Thoracic aorta (tissue), 2 donors: ENCODE measurements at regions not wholly inside any gene's neighbourhood (a gene's known extent, or its start where the extent isn't known, plus 50 kb on each side); places are given as distances from the start of the nearest gene placed in this dataset.
A peak's percentile ranks its signal among the peaks of the same experiment; 100 is the strongest.

Experiments used
- ATAC-seq: fragments of 150-250 bp; one replicate; pipeline ENCODE4 v1.8.0; 2017; ENCODE audit warnings: low read depth; ENCODE audit not compliant: insufficient number of reproducible peaks, low FRiP score
- DNase-seq: peaks from one replicate; pipeline ENCODE4 v3.0.0-alpha.2; 2020; ENCODE audit warnings: low spot score
- H3K27ac ChIP-seq, 2 donors: fragments of 200-600 bp; sonication (generic); 1 replicate in 1 of 2; 2 replicates in 1 of 2; pipeline ENCODE4 v1.5.1; 2016; ENCODE audit warnings: mild to moderate bottlenecking in 2 of 2, moderate library complexity in 2 of 2
- H3K27me3 ChIP-seq: fragments of 200-600 bp; sonication (generic); replicated peaks from 2 replicates; pipeline ENCODE4 v1.6.0; 2016; ENCODE audit warnings: mild to moderate bottlenecking; ENCODE audit not compliant: insufficient read depth
- H3K36me3 ChIP-seq: fragments of 200-600 bp; sonication (generic); one replicate; pipeline ENCODE4 v1.5.1; 2016
- H3K4me1 ChIP-seq, 2 donors: fragments of 200-600 bp; sonication (generic); 1 replicate in 1 of 2; 2 replicates in 1 of 2; pipeline versions ENCODE4 v1.5.1 to v1.6.0; 2016; ENCODE audit warnings: low read depth in 2 of 2, mild to moderate bottlenecking in 1 of 2; ENCODE audit not compliant: control insufficient read depth in 1 of 2
- H3K4me3 ChIP-seq: fragments of 200-600 bp; sonication (generic); 2 replicates; pipeline ENCODE4 v1.5.1; 2016; ENCODE audit warnings: mild to moderate bottlenecking
- H3K9me3 ChIP-seq: fragments of 200-600 bp; sonication (generic); 2 replicates; pipeline ENCODE4 v1.5.1; 2016
- TF ChIP-seq, protein P1 (sequence below): fragments of 200-600 bp; sonication (generic); IDR thresholded peaks from one replicate; pipeline ENCODE4 v1.5.1; 2019; ENCODE audit warnings: antibody characterized with exemption

- DNase-seq (no peak), ATAC-seq (no peak)
- Histone ChIP-seq H3K4me1 (peaks cover 9 to 53% of the 10 kb centered on the region in 2 donors), H3K27me3 (no peaks in the 10 kb centered on the region), H3K27ac (peak overlapping the region in 1 of 2 donors; percentile 65), H3K36me3 (no peaks in the 10 kb centered on the region), H3K4me3 (no peak overlapping the region), H3K9me3 (no peaks in the 10 kb centered on the region)
- TF ChIP-seq, protein P1, sequence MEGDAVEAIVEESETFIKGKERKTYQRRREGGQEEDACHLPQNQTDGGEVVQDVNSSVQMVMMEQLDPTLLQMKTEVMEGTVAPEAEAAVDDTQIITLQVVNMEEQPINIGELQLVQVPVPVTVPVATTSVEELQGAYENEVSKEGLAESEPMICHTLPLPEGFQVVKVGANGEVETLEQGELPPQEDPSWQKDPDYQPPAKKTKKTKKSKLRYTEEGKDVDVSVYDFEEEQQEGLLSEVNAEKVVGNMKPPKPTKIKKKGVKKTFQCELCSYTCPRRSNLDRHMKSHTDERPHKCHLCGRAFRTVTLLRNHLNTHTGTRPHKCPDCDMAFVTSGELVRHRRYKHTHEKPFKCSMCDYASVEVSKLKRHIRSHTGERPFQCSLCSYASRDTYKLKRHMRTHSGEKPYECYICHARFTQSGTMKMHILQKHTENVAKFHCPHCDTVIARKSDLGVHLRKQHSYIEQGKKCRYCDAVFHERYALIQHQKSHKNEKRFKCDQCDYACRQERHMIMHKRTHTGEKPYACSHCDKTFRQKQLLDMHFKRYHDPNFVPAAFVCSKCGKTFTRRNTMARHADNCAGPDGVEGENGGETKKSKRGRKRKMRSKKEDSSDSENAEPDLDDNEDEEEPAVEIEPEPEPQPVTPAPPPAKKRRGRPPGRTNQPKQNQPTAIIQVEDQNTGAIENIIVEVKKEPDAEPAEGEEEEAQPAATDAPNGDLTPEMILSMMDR, result no peak
Observed at GRCh38 chr21:38591218-38591537, 92.9 kb upstream of the ERG start.

GRCh38 chr21:38596264-38597042 is 98.2 kb upstream of the ERG start:
- Histone ChIP-seq H3K36me3 (no peaks in the 10 kb centered on the region), H3K9me3 (no peaks in the 10 kb centered on the region), H3K4me1 (peaks cover 18 to 70% of the 10 kb centered on the region in 2 donors), H3K27ac (no peak overlapping the region), H3K27me3 (no peaks in the 10 kb centered on the region), H3K4me3 (no peak overlapping the region)
- TF ChIP-seq, protein P1, result no peak
- ATAC-seq, result no peak
- DNase-seq, result no peak

DNA sequence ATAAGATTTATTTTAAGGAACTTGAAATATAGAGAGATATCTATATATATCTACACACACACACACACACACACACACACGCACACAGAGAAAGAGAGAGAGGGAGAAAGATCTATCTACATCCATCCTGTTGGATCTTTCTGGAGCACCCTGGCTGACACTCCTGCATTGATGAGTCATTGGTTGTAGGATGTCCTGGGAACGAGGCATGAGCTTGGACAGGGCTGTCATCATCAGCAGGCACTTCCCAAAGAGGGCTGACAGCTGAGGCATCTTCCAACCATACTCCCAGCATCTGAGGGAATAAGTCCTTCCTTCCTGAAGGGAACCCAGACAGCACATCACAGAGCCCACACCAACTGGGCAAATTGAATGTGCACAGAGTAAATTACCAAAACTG is 99.1 kb upstream of the ERG start:
- Histone ChIP-seq H3K27me3 (no peaks in the 10 kb centered on the region), H3K9me3 (no peaks in the 10 kb centered on the region), H3K4me3 (no peak overlapping the region), H3K4me1 (peaks cover 14 to 60% of the 10 kb centered on the region in 2 donors), H3K27ac (no peak overlapping the region), H3K36me3 (no peaks in the 10 kb centered on the region)
- no peak for DNase-seq
- ATAC-seq, result no peak
- TF ChIP-seq, protein P1, result no peak

DNA sequence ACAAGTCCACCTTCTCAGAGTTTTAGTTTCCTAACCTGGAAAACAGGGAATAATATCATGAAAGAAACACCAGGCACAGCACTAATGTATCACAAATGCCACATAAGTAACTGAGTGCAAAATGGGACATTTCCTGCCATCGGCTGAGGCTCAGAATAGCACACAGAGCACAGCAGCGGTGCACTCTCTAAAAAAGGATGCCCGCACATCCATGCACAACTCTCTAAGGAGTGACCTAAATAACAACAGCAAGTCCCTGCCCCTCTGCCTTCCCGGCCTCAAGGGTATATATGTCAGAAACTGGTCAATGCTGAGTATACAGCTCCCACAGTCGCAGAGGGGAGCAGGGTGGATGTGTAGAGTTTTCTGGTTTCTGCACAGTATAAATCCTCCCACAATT is 100.1 kb upstream of the ERG start:
- Histone ChIP-seq H3K4me1 (peaks cover 14 to 53% of the 10 kb centered on the region in 2 donors), H3K27me3 (no peaks in the 10 kb centered on the region), H3K9me3 (no peaks in the 10 kb centered on the region), H3K27ac (peak overlapping the region in 1 of 2 donors; percentile 57), H3K36me3 (no peaks in the 10 kb centered on the region), H3K4me3 (no peak overlapping the region)
- TF ChIP-seq, protein P1, result no peak
- no peak for ATAC-seq
- DNase-seq, result no peak

DNA sequence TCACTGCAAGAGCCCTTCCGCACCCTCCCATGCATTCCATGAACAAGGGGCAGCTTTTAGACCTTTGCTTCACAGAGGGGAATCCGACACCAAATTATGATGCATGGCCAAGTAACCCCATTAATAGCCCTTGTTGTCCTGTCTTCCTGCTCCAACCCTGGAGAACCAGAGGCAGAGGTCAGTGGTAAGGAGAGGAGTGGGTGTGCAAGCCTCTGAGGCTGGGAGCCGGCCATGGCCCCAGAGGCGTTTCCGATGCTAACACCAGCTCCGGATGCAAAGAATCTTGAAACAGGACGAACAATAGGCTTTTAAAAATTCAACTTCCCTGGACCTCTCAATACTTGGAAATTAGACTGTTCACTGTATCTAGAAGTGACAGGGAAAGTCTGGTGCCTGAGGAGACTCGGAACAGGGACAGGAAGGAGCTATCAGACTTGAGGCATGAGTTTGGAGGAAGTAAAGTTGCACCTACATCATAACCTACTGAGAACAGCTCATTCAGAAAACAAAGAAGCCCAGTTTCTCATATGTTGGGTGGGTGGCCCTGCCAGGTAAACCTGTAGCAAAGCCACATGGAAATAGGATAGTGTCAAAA is 101.2 kb upstream of the ERG start:
- TF ChIP-seq, protein P1, result no peak
- Histone ChIP-seq H3K27me3 (no peaks in the 10 kb centered on the region), H3K4me3 (no peak overlapping the region), H3K4me1 (peaks cover 9 to 44% of the 10 kb centered on the region in 2 donors), H3K27ac (no peak overlapping the region), H3K9me3 (no peaks in the 10 kb centered on the region), H3K36me3 (no peaks in the 10 kb centered on the region)
- ATAC-seq (no peak), DNase-seq (no peak)
